H1 (cell line): ENCODE measurements at regions not wholly inside any gene's neighbourhood (a gene's known extent, or its start where the extent isn't known, plus 50 kb on each side); places are given as distances from the start of the nearest gene placed in this dataset.
"Not testable (repeated sequence)": the region's sequence is repeated elsewhere in the genome, so short reads cannot be mapped to it uniquely, and the experiment has no call there.

Experiments
- CTCF ChIA-PET: fragments of 300-600 bp; sonication (Branson Sonifier 250); formaldehyde crosslinking; loops from one replicate; lab custom pipeline; 2021; ENCODE audit not compliant: partially characterized antibody; lab: Charles Lee
- POLR2A ChIA-PET: fragments of 300-600 bp; sonication (Branson Sonifier 250); formaldehyde crosslinking; loops from one replicate; lab custom pipeline; 2021; ENCODE audit warnings: inconsistent platforms; ENCODE audit not compliant: partially characterized antibody; lab: Charles Lee
- DNase-seq, 2 experiments: peaks; one replicate each; pipeline versions ENCODE4 v3.0.0 to v3.0.0-alpha.2; 2010 to 2022; ENCODE audit warnings: low spot score in 2 of 2, low read depth in 1 of 2, mixed read lengths in 1 of 2
- FAIRE-seq: peaks from 2 replicates; lab custom pipeline; 2011; peaks lifted over from hg19 to GRCh38; lab: Jason Lieb, UNC
- H2AFZ ChIP-seq: 2 replicates; pipeline ENCODE4 v1.8.1; 2012; ENCODE audit warnings: low read length, inconsistent platforms
- H2AK5ac ChIP-seq: 2 replicates; pipeline ENCODE4 v1.6.1; 2013; ENCODE audit warnings: low read depth, low read length
- H2BK120ac ChIP-seq: replicated peaks from 2 replicates; pipeline ENCODE3; 2013; ENCODE audit warnings: low read depth, low read length, inconsistent platforms
- H2BK12ac ChIP-seq: 2 replicates; pipeline ENCODE4 v1.6.1; 2013; ENCODE audit warnings: low read depth, low read length
- H2BK15ac ChIP-seq: 2 replicates; pipeline ENCODE4 v1.6.1; 2013; ENCODE audit warnings: low read length
- H2BK20ac ChIP-seq: 2 replicates; pipeline ENCODE4 v1.6.1; 2013; ENCODE audit warnings: low read length
- H2BK5ac ChIP-seq: 2 replicates; pipeline ENCODE4 v1.6.1; 2013; ENCODE audit warnings: low read depth, low read length
- H3K14ac ChIP-seq: 2 replicates; pipeline ENCODE4 v1.6.1; 2013; ENCODE audit warnings: inconsistent platforms; ENCODE audit not compliant: insufficient read length
- H3K18ac ChIP-seq: 2 replicates; pipeline ENCODE4 v1.6.1; 2013; ENCODE audit warnings: low read length; ENCODE audit errors: extremely low read depth
- H3K23ac ChIP-seq: 2 replicates; pipeline ENCODE4 v1.6.1; 2013; ENCODE audit warnings: inconsistent platforms; ENCODE audit not compliant: insufficient read length
- H3K23me2 ChIP-seq: 2 replicates; pipeline ENCODE4 v1.6.1; 2013; ENCODE audit warnings: low read depth, low read length
- H3K27ac ChIP-seq: 2 replicates; pipeline ENCODE4 v1.6.1; 2011; ENCODE audit warnings: low read depth, low read length, inconsistent platforms
- H3K27me3 ChIP-seq, 4 experiments: replicated peaks in 1 of 4; 1 replicate in 1 of 4; 2 replicates in 3 of 4; pipeline versions ENCODE4 v1.6.1 to v1.8.1; 2011 to 2013; ENCODE audit warnings: low read length in 3 of 4, mild to moderate bottlenecking in 3 of 4, inconsistent platforms in 2 of 4, mixed read lengths in 2 of 4, moderate library complexity in 1 of 4; ENCODE audit not compliant: control insufficient read depth in 3 of 4, insufficient read depth in 3 of 4; ENCODE audit errors: extremely low read depth in 1 of 4
- H3K36me3 ChIP-seq, 4 experiments: 2 replicates each; pipeline versions ENCODE4 v1.6.1 to v1.8.1; 2011 to 2013; ENCODE audit warnings: mild to moderate bottlenecking in 4 of 4, low read length in 3 of 4, moderate library complexity in 2 of 4, control low read depth in 1 of 4, inconsistent platforms in 1 of 4; ENCODE audit not compliant: insufficient read depth in 4 of 4, control insufficient read depth in 2 of 4
- H3K4ac ChIP-seq: replicated peaks from 2 replicates; pipeline ENCODE3; 2013; ENCODE audit warnings: low read length, low read depth, mixed read lengths, inconsistent platforms; ENCODE audit not compliant: insufficient read length
- H3K4me1 ChIP-seq, 4 experiments: replicated peaks in 1 of 4; 1 replicate in 1 of 4; 2 replicates in 3 of 4; pipeline versions ENCODE4 v1.6.1 to v1.8.1; 2011 to 2013; ENCODE audit warnings: low read length in 3 of 4, inconsistent platforms in 2 of 4, mixed read lengths in 1 of 4; ENCODE audit not compliant: insufficient read depth in 4 of 4, control insufficient read depth in 3 of 4
- H3K4me2 ChIP-seq, 2 experiments: 2 replicates each; pipeline versions ENCODE4 v1.6.1 to v1.8.1; 2011 to 2013; ENCODE audit warnings: low read depth in 2 of 2, low read length in 2 of 2, control low read depth in 1 of 2, inconsistent platforms in 1 of 2, mild to moderate bottlenecking in 1 of 2; ENCODE audit not compliant: insufficient read depth in 1 of 2
- H3K4me3 ChIP-seq, 4 experiments: fragments of 200-600, 300-600 bp in 1 of 4; sonication (generic), shearing (Covaris generic), sonication (Bioruptor Twin) in 1 of 4; 2 replicates each; pipeline versions ENCODE4 v1.5.1 to v1.8.1; 2011 to 2016; ENCODE audit warnings: low read length in 4 of 4, low read depth in 3 of 4, control low read depth in 2 of 4, inconsistent platforms in 2 of 4, mild to moderate bottlenecking in 2 of 4, mixed read lengths in 1 of 4, moderate library complexity in 1 of 4; ENCODE audit not compliant: insufficient read depth in 2 of 4; ENCODE audit errors: extremely low read depth in 1 of 4
- H3K56ac ChIP-seq: replicated peaks from 2 replicates; pipeline ENCODE3; 2013; ENCODE audit warnings: low read depth, mild to moderate bottlenecking, mixed read lengths, low read length, inconsistent platforms; ENCODE audit not compliant: insufficient read length
- H3K79me1 ChIP-seq: 2 replicates; pipeline ENCODE4 v1.6.1; 2013; ENCODE audit warnings: low read depth, low read length, control low read depth
- H3K79me2 ChIP-seq, 2 experiments: 2 replicates each; pipeline versions ENCODE4 v1.6.1 to v1.8.1; 2012 to 2013; ENCODE audit warnings: low read length in 2 of 2, mild to moderate bottlenecking in 2 of 2, inconsistent platforms in 1 of 2; ENCODE audit not compliant: insufficient read depth in 2 of 2, control insufficient read depth in 1 of 2
- H3K9ac ChIP-seq, 4 experiments: replicated peaks in 1 of 4; 1 replicate in 1 of 4; 2 replicates in 3 of 4; pipeline versions ENCODE4 v1.6.1 to v1.8.1; 2011 to 2013; ENCODE audit warnings: low read depth in 3 of 4, low read length in 3 of 4, control low read depth in 2 of 4, mild to moderate bottlenecking in 2 of 4, moderate library complexity in 2 of 4, inconsistent platforms in 1 of 4; ENCODE audit errors: extremely low read depth in 1 of 4
- H3K9me3 ChIP-seq, 2 experiments: 2 replicates each; pipeline versions ENCODE4 v1.6.1 to v1.8.1; 2012 to 2013; ENCODE audit warnings: mild to moderate bottlenecking in 2 of 2, moderate library complexity in 2 of 2, control low read depth in 1 of 2, inconsistent platforms in 1 of 2, low read depth in 1 of 2, low read length in 1 of 2, mixed read lengths in 1 of 2; ENCODE audit not compliant: insufficient read depth in 2 of 2
- H4K20me1 ChIP-seq, 2 experiments: replicated peaks in 1 of 2; 2 replicates each; pipeline versions ENCODE3 to v1.8.1; 2011 to 2013; ENCODE audit warnings: inconsistent platforms in 2 of 2, low read length in 2 of 2, mild to moderate bottlenecking in 1 of 2; ENCODE audit not compliant: insufficient read depth in 2 of 2, control insufficient read depth in 1 of 2
- H4K5ac ChIP-seq: 2 replicates; pipeline ENCODE4 v1.6.1; 2013; ENCODE audit warnings: low read length, low read depth, mixed read lengths, inconsistent platforms; ENCODE audit not compliant: insufficient read length
- H4K8ac ChIP-seq: 2 replicates; pipeline ENCODE4 v1.8.0; 2013; ENCODE audit warnings: mild to moderate bottlenecking, moderate library complexity, low read length, inconsistent platforms; ENCODE audit not compliant: insufficient read depth; ENCODE audit errors: extremely low read depth
- H4K91ac ChIP-seq: replicated peaks from 2 replicates; pipeline ENCODE3; 2013; ENCODE audit warnings: low read length, mixed read lengths, inconsistent platforms; ENCODE audit not compliant: insufficient read length
- WGBS, 2 experiments: shearing (Covaris generic) in 1 of 2; methylation state at CpG; one replicate each; pipeline versions ENCODE4 v1.1.6 to v1.1.7; 2013 to 2015; ENCODE audit warnings: low lambda C conversion rate in 2 of 2, mixed read lengths in 2 of 2, inconsistent platforms in 1 of 2, low coverage in 1 of 2, missing lambda C conversion rate in 1 of 2; ENCODE audit not compliant: insufficient replicate concordance in 2 of 2, insufficient coverage in 1 of 2, insufficient read length in 1 of 2; ENCODE audit errors: extremely low coverage in 1 of 2, missing lambda C conversion rate in 1 of 2; 5-methylcytosine and 5-hydroxymethylcytosine counted together

DNA sequence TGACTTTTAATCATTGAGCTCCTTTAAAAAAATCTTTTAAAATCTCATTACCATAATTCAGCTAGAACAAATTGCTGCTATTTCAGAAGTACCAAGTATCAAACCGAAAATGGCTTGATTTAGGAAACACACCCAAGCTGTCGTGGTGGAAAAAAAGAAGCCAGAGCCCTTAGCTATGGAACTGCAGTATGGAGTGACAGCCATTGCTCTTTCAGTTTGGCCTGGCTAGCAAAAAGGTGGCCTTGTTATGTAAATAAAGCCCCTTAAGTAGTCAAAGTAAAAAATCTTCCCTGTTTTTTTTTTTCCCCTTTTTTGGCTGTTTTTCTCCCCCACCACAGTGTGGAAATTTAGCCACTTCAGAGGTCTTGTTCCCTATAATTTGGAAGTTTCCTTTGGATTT lies 66.0 kb upstream of the PTPN20 start:
- H2BK20ac ChIP-seq, H2BK12ac ChIP-seq, H3K27me3 ChIP-seq, H3K27ac ChIP-seq, H4K20me1 ChIP-seq, H3K23me2 ChIP-seq, H3K4me2 ChIP-seq, H3K4ac ChIP-seq, H3K4me3 ChIP-seq, H2BK15ac ChIP-seq, CTCF ChIA-PET, H4K91ac ChIP-seq, H2BK5ac ChIP-seq, H3K18ac ChIP-seq, H2BK120ac ChIP-seq, H2AFZ ChIP-seq, H3K9me3 ChIP-seq, H3K56ac ChIP-seq, FAIRE-seq, H4K8ac ChIP-seq, POLR2A ChIA-PET, H3K79me2 ChIP-seq, DNase-seq, H3K79me1 ChIP-seq, H3K23ac ChIP-seq, H3K4me1 ChIP-seq, H3K36me3 ChIP-seq, H3K14ac ChIP-seq, H4K5ac ChIP-seq, H2AK5ac ChIP-seq, H3K9ac ChIP-seq: not testable (repeated sequence)
- 48% methylated on average over 2 of the region's 2 CpGs; no CpG with 5 or more reads in 1 of the 2 experiments for WGBS, 2 experiments

DNA sequence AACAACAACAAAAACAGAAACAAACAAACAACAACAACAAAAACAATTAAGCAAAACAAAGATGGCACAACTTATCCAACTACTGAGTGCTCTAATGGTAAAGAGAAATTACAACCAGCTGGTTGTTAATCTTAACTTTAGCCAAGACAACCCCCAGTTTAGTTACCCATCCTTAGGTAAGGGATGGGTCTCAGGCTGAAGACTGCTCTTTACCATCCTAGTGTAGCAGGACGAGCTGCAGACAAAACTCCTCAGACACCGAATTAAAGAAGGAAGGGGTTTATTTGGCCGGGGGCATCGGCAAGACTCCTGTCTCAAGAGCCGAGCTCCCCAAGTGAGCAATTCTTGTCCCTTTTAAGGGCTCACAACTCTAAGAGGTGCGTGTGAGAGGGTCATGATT lies 65.6 kb upstream of the PTPN20 start:
- H3K79me2 ChIP-seq, H2BK5ac ChIP-seq, H3K36me3 ChIP-seq, H2AK5ac ChIP-seq, H3K9me3 ChIP-seq, H3K4me1 ChIP-seq, H3K4ac ChIP-seq, H4K20me1 ChIP-seq, H3K14ac ChIP-seq, H3K23me2 ChIP-seq, H3K9ac ChIP-seq, H3K27me3 ChIP-seq, H4K91ac ChIP-seq, DNase-seq, H3K79me1 ChIP-seq, H4K8ac ChIP-seq, H3K27ac ChIP-seq, POLR2A ChIA-PET, H3K18ac ChIP-seq, H2BK15ac ChIP-seq, H3K23ac ChIP-seq, H3K4me2 ChIP-seq, H2BK120ac ChIP-seq, H3K56ac ChIP-seq, H3K4me3 ChIP-seq, FAIRE-seq, H2BK20ac ChIP-seq, CTCF ChIA-PET, H2BK12ac ChIP-seq, H4K5ac ChIP-seq, H2AFZ ChIP-seq: not testable (repeated sequence)
- WGBS, 2 experiments = 80% methylated on average over 1 of the region's 6 CpGs; no CpG with 5 or more reads in 1 of the 2 experiments
